Activated CD4-positive, alpha-beta T cell treated with anti-CD3 and anti-CD28 coated beads for 24 hours (primary cell): ENCODE measurements at regions not wholly inside any gene's neighbourhood (a gene's known extent, or its start where the extent isn't known, plus 50 kb on each side); places are given as distances from the start of the nearest gene placed in this dataset.
"Not testable (repeated sequence)": the region's sequence is repeated elsewhere in the genome, so short reads cannot be mapped to it uniquely, and the experiment has no call there.

Experiments used
- DNase-seq, 2 donors: peaks; one replicate each; pipeline ENCODE4 v3.0.0-alpha.2; 2020; ENCODE audit warnings: low read depth in 2 of 2

- no peak for DNase-seq
Observed at GRCh38 chr9:94188246-94188645, 70.9 kb upstream of the ZNF169 start.

DNA sequence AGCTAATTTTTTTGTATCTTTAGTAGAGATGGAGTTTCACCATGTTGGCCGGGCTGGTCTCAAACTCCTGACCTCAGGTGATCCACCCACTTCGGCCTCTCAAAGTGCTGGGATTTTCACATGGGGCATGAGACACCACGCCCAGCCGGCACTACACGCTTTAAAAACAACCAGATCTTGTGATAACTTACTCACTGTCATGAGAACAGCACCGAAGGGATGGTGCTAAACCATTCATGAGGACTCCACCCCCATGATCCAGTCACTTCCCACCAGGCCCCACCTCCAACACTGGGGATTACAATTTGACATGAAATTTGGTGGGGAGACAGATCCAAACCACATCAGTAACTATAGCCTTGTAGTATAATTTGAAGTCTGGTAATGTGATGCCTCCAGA is 67.4 kb upstream of the ZNF169 start:
- not testable (repeated sequence) for DNase-seq

DNA sequence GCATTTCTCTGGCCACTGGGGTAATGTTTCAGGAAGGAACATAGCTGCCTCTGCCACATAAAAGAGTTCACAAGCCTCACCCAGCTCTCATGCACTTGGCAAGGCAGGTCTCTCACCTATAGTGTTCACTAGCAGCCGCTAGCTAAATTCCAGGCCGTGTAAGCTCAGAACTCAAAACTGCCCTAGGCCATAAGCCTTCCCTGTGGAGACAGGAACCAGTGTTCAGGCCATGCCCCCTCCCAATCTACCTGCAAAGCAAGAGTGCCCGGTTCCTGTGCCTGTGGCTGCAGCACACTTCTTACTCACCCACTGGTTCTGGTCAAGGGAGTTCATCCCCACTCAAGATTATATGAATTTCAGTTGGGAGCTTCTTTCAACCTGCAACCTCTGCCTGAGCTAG is 60.7 kb upstream of the ZNF169 start:
- no peak for DNase-seq

DNA sequence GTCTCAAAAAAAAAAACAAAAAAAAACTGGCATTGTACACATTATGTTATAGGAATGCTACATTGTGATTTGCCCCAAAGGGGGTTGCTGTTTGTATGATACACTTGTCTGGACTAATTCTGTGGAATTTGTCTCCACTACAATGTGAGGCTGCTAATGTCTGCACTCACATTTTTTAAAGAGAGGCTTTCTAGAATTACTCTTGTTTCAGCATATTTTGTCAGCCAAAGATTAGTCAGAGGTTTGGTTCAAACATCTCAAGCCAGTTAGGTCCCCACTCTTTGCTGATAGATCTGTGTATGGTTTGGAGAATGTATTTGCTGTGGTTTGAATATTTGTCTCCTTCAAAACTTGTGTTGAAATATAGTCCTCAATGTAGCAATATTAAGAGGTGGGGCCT is 59.3 kb upstream of the ZNF169 start:
- no peak for DNase-seq

DNA sequence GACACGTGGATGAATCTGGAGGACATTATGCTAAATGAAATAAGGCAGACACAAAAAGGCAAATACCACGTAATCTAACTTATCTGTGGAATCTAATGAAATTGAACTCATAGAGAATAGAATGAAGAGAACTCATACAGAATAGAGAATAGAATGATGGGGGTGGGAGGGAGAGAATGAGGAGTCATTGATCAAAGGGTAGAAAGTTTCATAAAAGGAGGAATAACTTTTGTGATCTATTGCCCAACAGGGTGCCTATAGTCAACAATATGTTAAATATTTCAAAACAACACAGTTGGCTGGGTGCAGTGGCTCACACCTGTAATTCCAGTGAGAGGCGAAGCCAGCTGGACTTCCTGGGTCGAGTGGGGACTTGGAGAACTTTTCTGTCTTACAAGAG is 54.9 kb upstream of the ZNF169 start:
- no peak for DNase-seq

GRCh38 chr9:94207781-94208180 is 51.3 kb upstream of the ZNF169 start:
- DNase-seq: no peak
